Ishikawa (cell line): ENCODE measurements at regions not wholly inside any gene's neighbourhood (a gene's known extent, or its start where the extent isn't known, plus 50 kb on each side); places are given as distances from the start of the nearest gene placed in this dataset.

Source experiments
- CEBPB ChIP-seq: IDR thresholded peaks from 2 replicates; pipeline ENCODE4 v1.6.1; 2012
- CREB1 ChIP-seq: IDR thresholded peaks from 2 replicates; pipeline ENCODE4 v1.6.1; 2012; ENCODE audit warnings: low read depth
- EGR1 ChIP-seq: IDR thresholded peaks from 2 replicates; pipeline ENCODE4 v1.6.1; 2012
- EP300 ChIP-seq: IDR thresholded peaks from 2 replicates; pipeline ENCODE4 v1.6.1; 2012; ENCODE audit warnings: borderline replicate concordance
- FOXM1 ChIP-seq: IDR thresholded peaks from 2 replicates; pipeline ENCODE4 v1.6.1; 2012; ENCODE audit warnings: low read depth, borderline replicate concordance
- NFIC ChIP-seq: IDR thresholded peaks from 2 replicates; pipeline ENCODE4 v1.6.1; 2012
- RAD21 ChIP-seq: IDR thresholded peaks from 2 replicates; pipeline ENCODE4 v1.6.1; 2012; ENCODE audit warnings: low read depth
- TAF1 ChIP-seq: IDR thresholded peaks from 2 replicates; pipeline ENCODE4 v1.6.1; 2012; ENCODE audit warnings: low read depth, mild to moderate bottlenecking
- TCF12 ChIP-seq: IDR thresholded peaks from 2 replicates; pipeline ENCODE4 v1.6.1; 2012; ENCODE audit warnings: low read depth
- TEAD4 ChIP-seq: IDR thresholded peaks from 2 replicates; pipeline ENCODE4 v1.6.1; 2012
- USF1 ChIP-seq: IDR thresholded peaks from 2 replicates; pipeline ENCODE4 v1.6.1; 2012
- YY1 ChIP-seq: IDR thresholded peaks from 2 replicates; pipeline ENCODE4 v1.6.1; 2012; ENCODE audit warnings: low read depth
- ZBTB7A ChIP-seq: IDR thresholded peaks from 2 replicates; pipeline ENCODE4 v1.6.1; 2012; ENCODE audit warnings: low read depth
- TF ChIP-seq, protein P1 (sequence below): IDR thresholded peaks from 2 replicates; pipeline ENCODE4 v1.6.1; 2012
- TF ChIP-seq, protein P2 (sequence below): IDR thresholded peaks from 2 replicates; pipeline ENCODE4 v1.6.1; 2012; ENCODE audit warnings: low read depth, mild to moderate bottlenecking

DNA sequence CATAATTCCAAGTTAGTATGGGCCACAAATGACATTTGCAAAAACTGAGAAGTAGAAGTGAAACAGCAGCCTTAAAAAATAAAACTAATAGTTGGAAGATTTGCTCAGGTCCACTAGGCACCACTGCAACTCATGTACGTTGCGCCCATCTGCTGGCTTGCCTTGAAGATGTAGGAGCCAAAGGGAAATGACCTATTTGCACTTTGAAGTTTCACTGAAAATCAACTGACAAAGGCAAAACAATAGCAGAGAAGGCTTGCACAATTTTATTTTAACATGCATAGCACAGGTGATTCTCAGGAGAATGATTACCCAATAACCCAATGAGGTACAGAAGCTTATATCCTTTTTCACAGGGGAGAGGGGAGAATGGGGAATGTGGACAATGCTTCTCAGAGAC lies 170.1 kb upstream of the USP25 start:
- TF ChIP-seq ZBTB7A (no peak), USF1 (no peak), TCF12 (no peak), EP300 (no peak), FOXM1 (no peak), YY1 (no peak), NFIC (no peak)
- TF ChIP-seq, protein P1, sequence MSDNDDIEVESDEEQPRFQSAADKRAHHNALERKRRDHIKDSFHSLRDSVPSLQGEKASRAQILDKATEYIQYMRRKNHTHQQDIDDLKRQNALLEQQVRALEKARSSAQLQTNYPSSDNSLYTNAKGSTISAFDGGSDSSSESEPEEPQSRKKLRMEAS = no peak

DNA sequence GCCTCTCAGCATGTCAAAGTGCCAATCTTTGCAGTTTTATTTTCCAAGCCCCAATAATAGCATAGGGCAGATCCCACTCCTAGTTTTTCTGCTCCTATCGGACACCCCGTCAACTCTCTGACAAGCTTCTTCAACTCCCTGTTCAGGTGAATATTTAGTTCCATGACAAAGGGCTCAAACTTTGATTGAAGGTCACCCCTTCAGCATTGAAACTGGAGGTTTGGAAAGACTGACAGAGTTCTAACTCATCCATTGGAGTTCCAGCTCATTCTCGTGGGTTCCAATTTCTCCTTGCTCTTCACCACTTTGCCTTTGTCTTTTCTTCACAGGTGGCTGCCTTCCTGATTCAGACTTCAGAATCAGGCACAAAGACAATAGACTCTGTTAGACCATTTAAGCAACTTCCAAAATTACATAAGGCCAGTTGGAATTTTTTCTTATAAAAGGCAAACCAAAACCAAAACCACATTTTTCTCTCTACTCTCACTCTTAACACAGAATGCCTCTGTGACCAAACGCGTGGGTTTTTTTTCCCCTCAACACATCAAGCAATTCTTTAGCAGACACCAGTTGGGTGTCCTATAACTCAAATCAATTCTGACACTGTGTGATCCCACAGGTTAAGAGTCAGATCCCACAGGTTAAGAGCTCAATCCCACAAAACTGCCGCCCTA lies 169.3 kb upstream of the USP25 start:
- TF ChIP-seq NFIC = no peak
- no peak for TF ChIP-seq ZBTB7A
- no peak for TF ChIP-seq RAD21
- TF ChIP-seq, protein P2, sequence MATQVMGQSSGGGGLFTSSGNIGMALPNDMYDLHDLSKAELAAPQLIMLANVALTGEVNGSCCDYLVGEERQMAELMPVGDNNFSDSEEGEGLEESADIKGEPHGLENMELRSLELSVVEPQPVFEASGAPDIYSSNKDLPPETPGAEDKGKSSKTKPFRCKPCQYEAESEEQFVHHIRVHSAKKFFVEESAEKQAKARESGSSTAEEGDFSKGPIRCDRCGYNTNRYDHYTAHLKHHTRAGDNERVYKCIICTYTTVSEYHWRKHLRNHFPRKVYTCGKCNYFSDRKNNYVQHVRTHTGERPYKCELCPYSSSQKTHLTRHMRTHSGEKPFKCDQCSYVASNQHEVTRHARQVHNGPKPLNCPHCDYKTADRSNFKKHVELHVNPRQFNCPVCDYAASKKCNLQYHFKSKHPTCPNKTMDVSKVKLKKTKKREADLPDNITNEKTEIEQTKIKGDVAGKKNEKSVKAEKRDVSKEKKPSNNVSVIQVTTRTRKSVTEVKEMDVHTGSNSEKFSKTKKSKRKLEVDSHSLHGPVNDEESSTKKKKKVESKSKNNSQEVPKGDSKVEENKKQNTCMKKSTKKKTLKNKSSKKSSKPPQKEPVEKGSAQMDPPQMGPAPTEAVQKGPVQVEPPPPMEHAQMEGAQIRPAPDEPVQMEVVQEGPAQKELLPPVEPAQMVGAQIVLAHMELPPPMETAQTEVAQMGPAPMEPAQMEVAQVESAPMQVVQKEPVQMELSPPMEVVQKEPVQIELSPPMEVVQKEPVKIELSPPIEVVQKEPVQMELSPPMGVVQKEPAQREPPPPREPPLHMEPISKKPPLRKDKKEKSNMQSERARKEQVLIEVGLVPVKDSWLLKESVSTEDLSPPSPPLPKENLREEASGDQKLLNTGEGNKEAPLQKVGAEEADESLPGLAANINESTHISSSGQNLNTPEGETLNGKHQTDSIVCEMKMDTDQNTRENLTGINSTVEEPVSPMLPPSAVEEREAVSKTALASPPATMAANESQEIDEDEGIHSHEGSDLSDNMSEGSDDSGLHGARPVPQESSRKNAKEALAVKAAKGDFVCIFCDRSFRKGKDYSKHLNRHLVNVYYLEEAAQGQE = no peak
- no peak for TF ChIP-seq EGR1
- TF ChIP-seq, protein P1 = no peak
- no peak for TF ChIP-seq TCF12
- TF ChIP-seq TAF1 = no peak
- no peak for TF ChIP-seq TEAD4
- no peak for TF ChIP-seq FOXM1
- TF ChIP-seq YY1 = no peak

DNA sequence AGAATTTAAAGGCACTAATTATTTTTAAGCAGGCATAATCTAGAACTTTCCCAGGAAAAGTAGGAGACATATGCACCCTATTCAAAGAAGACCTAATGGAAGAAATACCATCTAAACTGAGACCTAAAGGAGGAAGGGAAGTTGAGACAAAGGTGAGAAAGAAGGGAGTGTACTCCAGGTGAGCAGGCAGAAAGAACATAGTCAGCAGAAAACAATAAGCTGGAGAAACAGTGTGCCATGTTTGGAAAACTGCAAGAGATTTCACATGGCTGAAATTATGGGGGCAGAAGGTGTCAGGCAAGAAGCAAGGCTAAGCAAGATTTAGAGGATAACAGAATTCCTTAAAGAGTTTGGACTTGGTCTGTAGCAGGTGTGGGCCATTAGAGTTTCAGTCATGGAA lies 167.0 kb upstream of the USP25 start:
- TF ChIP-seq, protein P1 = no peak
- no peak for TF ChIP-seq USF1
- no peak for TF ChIP-seq TEAD4
- no peak for TF ChIP-seq EGR1
- TF ChIP-seq YY1 = no peak
- no peak for TF ChIP-seq TAF1
- no peak for TF ChIP-seq CEBPB
- TF ChIP-seq TCF12 = no peak
- TF ChIP-seq, protein P2 = no peak
- TF ChIP-seq CREB1 = no peak
- TF ChIP-seq ZBTB7A = no peak
- no peak for TF ChIP-seq RAD21
- no peak for TF ChIP-seq EP300
- no peak for TF ChIP-seq NFIC
- TF ChIP-seq FOXM1 = no peak

- TF ChIP-seq TEAD4 (no peak), TAF1 (no peak), ZBTB7A (no peak), NFIC (no peak), CREB1 (no peak), EP300 (no peak), YY1 (no peak)
- TF ChIP-seq, protein P2 = no peak
These were observed 164.9 kb upstream of the USP25 start for GRCh38 chr21:15564907-15565306.
